ENCODE measurements at regions not wholly inside any gene's neighbourhood (a gene's known extent, or its start where the extent isn't known, plus 50 kb on each side); places are given as distances from the start of the nearest gene placed in this dataset.
"Not testable (repeated sequence)": the region's sequence is repeated elsewhere in the genome, so short reads cannot be mapped to it uniquely, and the experiment has no call there.

DNA sequence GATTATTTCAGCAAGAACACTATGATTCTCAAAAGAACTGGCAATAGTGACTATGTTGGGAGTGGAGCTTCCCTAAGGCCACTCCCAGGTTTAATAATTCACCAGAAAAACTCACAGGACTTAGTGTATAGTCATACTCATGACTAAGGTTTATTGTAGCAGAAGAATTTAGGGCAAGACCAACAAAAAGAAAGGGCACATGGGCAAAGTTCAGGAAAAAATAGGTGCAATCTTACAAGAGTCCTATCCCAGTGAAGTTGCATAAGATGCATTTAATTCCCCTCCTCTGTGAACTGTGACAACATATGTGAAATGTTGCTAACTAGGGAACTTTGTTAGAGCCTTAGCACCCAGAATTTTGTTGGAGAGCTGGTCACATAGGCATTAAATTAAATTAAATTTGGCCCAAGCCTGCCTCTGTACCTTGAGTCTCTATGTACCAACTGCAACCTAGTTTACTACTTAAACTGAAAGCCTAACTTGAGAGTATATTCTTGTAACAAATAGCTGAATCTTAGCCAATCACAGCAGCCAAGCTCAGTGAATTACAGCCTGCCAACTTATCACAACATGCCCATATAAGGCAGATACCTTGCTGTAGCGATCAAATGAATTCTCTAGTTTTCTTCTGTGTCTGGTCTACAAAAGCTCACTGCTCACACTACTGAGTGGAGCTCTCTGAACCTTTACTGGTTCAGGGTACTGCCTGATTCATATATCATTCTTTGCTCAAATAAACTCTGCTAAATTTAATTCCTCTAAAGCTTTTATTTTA is 386.2 kb upstream of the ARHGEF26 start:
- DNase-seq (ENCODE audit: low read depth): peak; percentile 40

DNA sequence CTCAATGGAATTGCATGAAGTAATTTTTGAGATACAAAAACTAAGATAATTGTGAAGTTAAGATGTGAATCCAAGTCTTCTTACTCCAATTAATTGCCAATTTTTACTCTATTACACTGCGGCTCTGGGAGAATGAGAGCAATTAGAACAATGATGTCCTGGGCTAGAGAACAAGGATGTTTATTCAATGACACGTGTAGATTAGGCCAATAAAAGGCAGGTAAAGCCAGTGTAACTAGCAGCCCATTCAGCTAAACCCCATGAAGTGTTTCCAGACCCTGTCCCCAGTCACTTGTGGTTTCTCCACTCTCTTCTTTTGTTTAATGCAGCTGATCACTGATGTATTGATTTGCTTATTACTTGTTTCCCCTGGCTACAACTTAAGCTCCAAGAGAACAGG is 381.1 kb upstream of the ARHGEF26 start:
- DNase-seq (ENCODE audit: low read depth): no peak

DNA sequence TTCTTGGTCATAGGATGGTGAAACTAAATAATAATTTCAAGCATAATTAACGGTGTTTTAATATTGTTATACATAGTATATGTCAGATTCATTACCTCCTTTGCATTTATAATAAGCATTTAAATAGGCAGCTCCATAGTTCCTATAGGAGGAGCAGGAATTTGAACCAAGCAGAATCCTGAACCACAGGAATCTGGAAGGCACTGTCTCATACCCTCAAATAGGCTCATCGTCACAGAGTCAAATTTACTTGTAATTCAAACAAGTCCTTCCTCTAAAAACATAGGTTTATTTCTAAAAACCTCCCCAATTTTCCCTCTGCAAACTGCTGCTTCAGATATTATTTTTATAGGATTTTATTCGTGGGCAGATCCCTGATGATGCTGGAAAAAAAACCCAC is 376.3 kb upstream of the ARHGEF26 start:
- peak; percentile 42 for DNase-seq (ENCODE audit: low read depth)

DNA sequence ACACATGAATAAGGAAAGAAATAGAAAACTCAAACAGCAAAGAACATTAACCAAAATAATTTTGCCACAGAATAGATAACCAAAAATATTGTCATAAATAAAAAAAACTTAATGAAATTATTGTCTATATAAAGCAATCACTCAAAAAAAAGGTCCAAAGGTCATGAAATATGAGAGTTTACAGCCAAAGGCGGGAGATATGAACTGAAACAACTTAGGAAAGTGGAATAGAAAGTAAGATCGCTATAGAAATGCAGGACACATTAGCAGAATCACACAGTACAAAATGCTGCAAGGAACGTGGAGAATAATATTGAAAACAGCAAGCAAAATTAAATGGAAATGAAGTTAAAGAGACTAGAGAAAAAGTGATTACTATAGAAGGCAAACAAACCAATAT is 375.0 kb upstream of the ARHGEF26 start:
- no peak for DNase-seq (ENCODE audit: low read depth)

DNA sequence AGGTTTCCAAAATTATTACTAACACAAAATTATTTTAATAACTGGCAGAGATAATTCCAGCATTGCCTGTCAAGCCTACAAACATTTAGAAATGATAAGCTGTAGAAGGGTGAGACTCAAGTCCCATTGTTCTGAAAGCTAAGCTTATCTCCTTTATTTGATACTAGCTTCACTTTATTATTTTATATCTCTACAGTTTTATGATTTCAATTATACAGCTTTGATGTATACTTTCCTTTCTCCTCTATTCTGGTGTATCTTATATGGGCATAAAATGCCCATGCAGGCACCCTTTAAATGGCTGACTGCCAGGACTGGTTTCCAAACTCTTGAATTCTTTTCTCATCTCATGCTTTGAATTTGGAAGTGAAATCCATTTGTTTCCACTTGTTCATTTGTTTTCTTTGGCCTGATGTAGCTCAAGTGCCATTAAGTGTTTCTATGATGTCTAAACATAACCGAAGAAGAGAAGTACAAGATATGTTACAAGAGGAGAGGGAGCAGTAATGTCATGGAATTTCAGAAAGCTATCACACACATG is 372.1 kb upstream of the ARHGEF26 start:
- DNase-seq (ENCODE audit: low read depth): no peak

DNA sequence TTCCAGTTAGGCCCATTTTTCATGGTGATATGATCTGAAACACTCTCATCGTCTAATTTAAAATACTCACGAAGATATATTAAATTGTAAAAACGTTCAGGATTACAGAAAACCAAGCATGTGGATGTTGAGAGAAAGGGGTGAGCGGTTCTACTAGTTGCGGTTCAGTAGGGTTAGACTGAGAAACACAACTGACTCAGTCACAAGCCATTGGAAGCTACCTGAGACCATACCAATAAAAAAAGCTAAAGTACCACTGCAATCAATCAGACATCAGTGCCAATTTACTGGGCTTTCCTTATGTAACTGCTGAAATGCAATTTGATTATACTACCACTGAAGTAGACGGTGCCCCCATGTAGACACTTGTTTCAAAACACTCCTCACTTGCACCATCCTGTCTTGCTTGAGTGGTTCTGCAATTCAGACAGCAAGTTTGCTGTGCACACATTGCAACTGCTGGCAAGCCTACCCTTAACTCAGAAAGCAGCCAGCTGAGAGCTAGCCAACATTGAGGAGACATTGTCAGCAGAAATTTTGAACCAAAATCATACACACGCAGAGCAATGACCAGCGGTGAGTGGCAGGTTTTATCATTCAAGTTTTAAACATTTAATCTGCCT is 368.7 kb upstream of the ARHGEF26 start:
- no peak for DNase-seq (ENCODE audit: low read depth)

DNA sequence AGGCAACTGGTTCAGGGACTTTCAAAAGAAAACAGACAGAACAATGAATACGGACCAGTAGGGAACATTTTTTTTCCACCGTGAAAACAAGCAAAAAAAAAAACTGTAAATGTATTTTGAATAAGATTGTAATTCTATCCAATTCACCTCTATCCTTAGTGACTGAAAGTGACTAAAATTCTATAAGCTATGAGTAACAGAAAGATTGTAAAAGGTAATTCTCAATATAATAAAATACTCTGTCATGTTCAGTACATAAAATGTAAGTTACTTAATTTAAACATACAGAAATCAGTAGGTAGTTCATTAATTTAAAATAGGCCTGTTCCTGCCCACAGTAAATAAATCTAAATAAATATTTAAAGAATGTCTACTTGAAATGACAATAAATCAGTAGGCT is 368.2 kb upstream of the ARHGEF26 start:
- DNase-seq (ENCODE audit: low read depth): no peak

DNA sequence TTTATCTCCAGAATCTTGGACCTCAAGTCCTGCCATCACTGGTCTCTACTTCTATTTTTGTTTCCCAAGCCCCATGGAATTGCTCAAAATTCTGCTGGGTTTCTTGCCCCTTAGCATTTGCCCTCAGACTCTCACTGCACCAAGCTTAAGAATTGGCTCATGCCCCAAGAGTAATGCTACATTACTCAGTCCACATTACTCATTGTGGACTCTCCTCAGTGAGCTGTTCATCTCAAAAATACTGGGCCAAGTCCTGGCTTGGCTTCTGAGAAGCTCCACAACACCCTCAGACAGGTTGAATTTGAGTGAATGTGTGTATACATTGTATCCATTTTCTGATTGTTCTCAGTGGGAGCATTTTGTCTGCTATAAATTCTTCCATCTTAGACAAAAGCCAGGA is 364.4 kb upstream of the ARHGEF26 start:
- DNase-seq (ENCODE audit: low read depth): peak; percentile 44

DNA sequence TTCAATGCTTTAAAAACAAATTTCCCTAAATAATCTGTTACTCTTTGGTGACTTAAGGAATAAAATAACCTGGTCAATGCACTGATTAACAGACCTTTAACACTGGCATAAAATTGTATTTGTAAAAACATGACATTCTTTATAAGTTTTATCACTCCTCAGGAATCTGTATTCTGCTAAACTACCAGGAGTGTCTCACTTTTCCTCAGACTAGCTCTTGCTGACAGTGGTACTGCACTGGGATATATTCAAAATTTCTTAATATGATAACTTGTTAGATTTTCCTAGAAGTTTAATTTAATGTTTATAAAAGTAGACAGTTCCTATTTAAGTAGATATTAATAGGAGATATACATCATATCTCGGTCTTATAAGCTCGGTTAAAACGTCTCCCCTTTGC is 363.4 kb upstream of the ARHGEF26 start:
- no peak for DNase-seq (ENCODE audit: low read depth)

DNA sequence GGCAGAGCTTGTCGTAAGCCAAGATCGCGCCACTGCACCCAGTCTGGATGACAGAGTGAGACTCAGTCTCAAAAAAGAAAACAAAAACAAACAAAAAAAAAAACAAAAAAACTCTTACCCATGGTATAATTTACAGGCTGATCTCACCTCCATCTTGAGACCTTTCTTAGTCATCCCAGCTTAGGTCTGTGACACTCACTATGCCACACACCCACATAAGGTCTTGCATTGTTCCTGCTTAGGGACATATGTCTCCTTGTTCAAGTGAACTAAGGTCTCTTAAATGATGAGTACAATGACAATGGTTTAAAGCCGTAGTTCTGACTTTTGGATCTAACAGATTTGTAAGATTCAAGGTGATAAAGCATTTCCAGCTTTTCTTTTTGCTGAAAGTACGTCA is 360.2 kb upstream of the ARHGEF26 start:
- no peak for DNase-seq (ENCODE audit: low read depth)

DNA sequence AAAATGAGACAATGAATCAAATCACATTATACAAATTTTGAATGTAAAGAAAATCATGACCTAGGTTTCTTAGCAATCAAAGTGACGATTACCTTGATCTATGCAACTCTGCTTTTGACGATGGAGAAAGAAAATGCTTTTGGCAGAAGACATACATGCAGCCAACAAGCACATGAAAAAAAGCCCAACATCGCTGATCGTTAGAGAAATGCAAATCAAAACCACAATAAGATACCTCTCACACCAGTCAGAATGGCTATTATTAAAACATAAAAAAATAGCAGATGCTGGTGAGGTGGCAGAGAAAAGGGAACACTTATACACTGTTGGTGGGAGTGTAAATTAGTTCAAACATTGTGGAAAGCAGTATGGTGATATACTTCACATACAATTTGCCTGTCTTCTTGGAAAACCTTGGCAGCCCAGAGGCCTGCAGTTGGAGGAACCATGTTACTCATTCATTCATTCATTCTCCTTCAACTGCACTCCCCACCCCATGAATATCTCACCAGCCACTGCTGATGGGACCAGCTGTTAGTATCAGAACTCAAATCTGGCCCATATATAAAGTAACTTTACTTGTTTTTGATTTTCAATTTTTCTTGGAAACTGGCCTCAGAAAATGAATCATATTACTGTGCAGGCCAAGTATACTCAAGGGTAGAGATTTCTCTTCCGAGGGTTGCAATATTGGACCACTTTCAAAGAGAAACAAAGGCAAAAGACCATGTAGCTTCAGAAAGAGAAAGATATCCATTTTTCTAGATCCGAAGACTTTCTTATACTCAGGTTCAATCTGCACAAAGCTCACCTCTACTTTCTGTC is 358.6 kb upstream of the ARHGEF26 start:
- DNase-seq (ENCODE audit: low read depth): no peak

DNA sequence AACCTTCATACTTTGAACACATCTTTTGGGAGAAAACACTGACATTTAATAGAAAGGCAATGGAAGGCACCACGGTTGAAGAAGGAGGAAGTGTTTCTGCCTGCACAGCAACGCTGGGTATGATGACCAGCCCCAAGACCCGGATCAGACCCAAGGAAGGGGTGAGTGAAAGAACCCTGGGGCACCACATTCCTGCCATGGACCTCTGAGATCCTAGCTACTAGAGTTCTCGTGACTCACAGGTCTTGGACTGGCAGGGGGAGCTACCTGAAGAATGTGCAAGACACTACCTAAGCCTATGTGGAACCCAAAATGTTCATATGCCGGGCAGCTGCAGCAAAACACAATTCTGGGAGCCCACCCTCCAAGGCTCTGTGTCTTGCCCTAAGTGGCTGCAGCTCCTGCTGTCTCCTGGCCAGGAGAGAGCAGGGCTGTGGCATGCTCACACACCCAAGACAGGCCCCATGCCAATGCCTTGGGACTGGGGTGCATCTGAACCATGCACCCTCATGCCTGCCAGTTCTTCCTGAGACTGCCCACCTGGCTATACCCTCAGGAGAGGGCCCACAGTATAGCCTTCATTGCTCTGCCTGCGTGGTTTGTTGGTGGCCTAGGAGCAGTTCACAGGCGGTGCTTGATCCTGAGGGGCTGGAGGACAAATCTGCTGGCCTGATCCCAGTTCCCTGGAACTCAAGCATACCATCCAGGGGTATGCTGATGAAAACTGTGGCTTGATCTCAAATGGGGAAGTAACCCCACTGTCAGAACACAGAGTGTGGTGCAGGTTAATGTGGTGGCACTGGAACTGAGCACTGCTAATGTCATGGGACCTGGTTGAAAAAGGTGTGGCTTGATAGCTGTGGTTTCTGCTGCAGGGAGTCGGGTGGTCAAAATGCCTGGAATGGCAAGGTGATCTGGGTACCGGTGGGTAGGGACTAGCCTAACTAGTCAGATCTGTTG is 353.3 kb upstream of the ARHGEF26 start:
- no peak for DNase-seq (ENCODE audit: low read depth)

DNA sequence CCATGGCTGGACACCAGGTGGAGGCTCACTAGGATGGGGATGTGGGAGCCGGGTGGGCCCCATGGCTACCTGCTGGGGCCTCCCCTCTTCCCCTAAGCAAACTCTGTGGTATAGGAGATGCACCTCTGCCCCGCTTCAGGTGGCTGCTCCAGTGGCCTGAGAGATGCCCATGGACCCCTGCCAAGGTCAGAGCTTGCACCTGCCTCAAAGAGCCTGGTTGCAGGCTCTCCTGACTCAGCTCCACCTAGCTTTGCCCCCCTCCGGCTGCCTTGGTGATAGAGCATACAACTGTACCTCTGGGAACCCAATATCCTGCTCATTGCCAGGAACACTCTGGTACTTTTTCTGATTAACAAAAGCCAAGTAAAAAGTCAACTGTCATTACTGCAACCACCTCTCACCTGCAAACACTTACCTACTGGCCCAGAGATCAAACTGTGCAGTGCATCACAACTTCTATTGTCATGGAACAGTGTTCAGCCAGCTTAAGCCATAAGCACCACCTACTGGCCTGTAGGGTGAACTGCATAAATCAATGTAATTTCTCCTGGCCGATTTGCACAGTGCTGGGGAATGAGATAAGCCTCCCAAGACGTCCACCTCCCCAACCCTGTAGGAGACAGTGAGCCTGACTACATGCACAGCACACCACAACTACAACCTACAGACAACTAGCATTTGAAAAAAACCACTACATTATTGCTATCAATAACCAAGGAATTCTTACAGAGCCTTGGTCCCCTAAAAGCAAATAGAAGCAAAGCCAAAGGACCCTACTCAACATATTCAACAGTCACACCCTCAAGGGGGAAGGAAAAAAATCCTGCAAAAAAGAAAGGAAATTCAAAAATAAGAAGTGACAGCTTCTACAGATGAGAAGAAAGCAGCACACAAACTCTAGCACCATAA is 352.4 kb upstream of the ARHGEF26 start:
- DNase-seq (ENCODE audit: low read depth): peak; percentile 65

DNA sequence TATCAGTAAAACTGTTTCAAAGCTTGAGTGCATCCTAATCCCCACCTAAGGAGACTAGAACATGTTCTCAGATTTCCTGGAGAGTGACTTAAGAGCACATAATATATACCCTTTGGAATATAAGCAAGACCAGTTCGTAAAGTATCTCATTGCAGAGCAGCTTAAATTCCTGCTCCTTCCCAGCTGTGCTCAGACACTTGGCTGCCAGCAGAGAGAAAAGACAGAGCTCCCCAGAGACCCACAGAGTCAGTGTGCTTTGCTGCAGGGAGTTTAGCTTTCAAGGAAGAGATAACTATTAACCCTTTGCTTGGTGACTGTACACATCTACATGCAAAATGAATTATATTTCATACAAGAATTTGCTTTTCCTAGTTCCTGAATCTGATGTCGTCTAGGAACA is 338.1 kb upstream of the ARHGEF26 start:
- no peak for DNase-seq (ENCODE audit: low read depth)

DNA sequence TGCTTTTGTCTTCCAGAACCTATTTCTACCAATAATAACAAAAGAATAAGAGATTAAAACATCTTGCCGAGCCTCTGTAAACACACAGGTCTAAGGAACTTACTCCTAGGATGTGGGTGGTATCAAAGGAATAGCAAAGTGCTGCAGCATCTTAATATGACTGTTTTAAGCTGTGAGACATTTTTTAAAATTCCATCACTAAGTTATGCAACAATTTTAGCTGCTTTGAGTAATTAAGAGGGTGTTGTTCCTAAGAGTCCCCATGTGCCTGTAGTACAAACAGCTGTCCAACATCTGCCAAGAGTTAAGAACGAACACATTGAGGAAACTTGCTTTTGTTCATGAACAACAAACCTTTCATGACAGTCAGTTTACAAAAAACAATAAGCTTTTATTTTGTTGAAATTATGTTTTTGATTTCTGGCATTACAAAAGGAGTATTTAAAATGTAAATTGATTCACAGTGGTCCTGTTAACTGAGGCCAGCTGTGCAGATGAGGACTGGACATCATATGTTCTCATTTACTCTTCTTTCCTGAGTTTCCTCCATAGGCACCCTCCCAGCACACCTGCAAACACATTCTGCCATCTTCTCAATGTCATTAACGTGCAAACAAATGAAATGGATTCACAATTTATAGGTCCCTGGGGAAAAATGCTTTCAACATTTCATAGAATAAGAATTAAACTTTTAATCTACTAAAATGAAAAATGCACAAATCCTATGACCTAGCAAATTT is 337.3 kb upstream of the ARHGEF26 start:
- no peak for DNase-seq (ENCODE audit: low read depth)

DNA sequence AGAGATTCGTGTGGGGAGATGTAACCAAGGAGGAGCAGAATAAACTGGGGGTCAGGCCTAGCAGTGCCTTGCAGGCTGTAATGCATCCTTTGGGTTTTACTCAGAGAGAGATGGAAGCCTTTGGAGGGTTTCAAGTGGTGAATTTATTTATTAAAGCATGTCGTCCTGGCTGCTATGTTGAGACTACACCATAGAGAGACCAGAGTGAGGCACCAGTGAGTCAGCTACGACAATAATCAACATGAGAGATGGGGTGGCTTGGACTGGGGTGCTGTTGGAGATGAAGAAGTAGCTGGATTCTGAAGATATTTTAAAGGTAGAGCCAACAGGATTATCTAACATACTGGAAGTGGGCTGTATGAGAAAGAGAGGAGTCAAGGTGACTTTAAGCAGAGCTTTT is 335.3 kb upstream of the ARHGEF26 start:
- DNase-seq (ENCODE audit: low read depth): peak; percentile 26

DNA sequence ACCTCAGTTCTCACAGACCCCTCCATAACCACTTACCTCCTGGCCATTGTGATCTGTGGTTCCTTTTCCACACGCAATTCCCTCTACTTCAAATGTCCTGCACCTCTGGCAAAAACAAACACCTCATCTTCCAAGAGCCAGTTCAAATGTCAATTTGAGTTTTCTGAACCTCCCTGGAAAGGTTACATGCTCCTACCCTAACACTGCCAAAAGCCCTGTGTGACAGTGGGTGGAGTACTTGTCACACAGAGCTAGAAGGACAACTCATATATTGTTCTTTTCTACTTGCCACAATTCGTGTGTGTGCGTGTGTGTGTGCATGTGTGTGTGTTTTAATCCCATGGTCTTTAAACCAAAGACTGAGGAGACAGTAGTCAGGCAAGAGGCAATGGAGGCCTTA is 331.8 kb upstream of the ARHGEF26 start:
- DNase-seq (ENCODE audit: low read depth): no peak

DNA sequence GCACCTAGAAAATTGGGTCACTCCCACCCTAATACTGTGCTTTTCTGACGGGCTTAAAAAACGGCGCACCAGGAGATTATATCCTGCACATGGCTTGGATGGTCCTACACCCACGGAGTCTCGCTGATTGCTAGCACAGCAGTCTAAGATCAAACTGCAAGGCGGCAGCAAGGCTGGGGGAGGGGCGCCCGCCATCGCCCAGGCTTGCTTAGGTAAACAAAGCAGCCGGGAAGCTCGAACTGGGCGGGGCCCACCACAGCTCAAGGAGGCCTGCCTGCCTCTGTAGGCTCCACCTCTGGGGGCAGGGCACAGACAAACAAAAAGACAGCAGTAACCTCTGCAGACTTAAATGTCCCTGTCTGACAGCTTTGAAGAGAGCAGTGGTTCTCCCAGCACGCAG is 324.1 kb upstream of the ARHGEF26 start:
- not testable (repeated sequence) for DNase-seq (ENCODE audit: low read depth)

DNA sequence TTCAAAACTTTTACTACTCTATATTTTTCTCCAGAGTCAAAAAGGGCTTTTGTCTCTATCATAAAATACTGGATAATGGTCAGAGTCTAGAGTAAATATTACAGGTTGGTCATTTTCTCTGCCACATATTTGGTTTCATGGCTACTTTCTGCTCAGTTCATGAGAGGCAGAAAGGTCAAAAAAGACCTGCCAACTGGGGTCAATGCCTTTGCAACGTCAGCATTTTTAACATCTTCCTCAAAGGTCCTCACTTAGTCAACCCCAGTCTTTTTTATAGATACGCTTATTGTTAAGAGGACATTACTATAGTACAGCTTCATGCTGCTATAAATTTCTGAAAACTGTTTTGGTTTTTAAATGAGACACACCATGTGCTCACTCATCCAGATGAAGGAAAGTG is 312.1 kb upstream of the ARHGEF26 start:
- DNase-seq (ENCODE audit: low read depth): no peak

Data from HT1080 (cell line).